Activated CD8-positive, alpha-beta T cell treated with anti-CD3 and anti-CD28 coated beads, Interleukin-2, amount 10 ng/mL, durations not matched to agents 7 days and 5 days (primary cell): ENCODE measurements at regions not wholly inside any gene's neighbourhood (a gene's known extent, or its start where the extent isn't known, plus 50 kb on each side); places are given as distances from the start of the nearest gene placed in this dataset.

Experiments used
- ATAC-seq: fragments of 150-1000 bp; cut with Tn5 transposase; one replicate; pipeline ENCODE4 v1.10.0; 2021; ENCODE audit warnings: moderate library complexity
- CTCF ChIA-PET: fragments of 350-600 bp; sonication (Branson Sonifier 250); formaldehyde crosslinking; loops from one replicate; lab custom pipeline; 2021; ENCODE audit warnings: antibody characterized with exemption; lab: Charles Lee
- POLR2A ChIA-PET: fragments of 350-600 bp; sonication (Branson Sonifier 250); formaldehyde crosslinking; loops from one replicate; lab custom pipeline; 2021; ENCODE audit warnings: antibody characterized with exemption; lab: Charles Lee
- DNase-seq: peaks from one replicate; pipeline ENCODE4 v3.0.0-alpha.2; 2020
- H3K27ac Mint-ChIP-seq: one replicate; pipeline ENCODE4 v1.8.0; 2021; ENCODE audit warnings: mild to moderate bottlenecking, mixed read lengths
- H3K27me3 Mint-ChIP-seq: one replicate; pipeline ENCODE4 v1.8.0; 2021; ENCODE audit warnings: low read depth, mixed read lengths
- H3K36me3 Mint-ChIP-seq: one replicate; pipeline ENCODE4 v1.8.0; 2021; ENCODE audit warnings: low read depth, mixed read lengths
- H3K4me1 Mint-ChIP-seq: one replicate; pipeline ENCODE4 v1.8.0; 2021; ENCODE audit warnings: low read depth, mixed read lengths
- H3K4me3 Mint-ChIP-seq: one replicate; pipeline ENCODE4 v1.8.0; 2021; ENCODE audit warnings: mild to moderate bottlenecking, mixed read lengths
- H3K9me3 Mint-ChIP-seq: one replicate; pipeline ENCODE4 v1.8.0; 2022; ENCODE audit warnings: mixed read lengths; ENCODE audit not compliant: insufficient read depth

GRCh38 chr10:3723766-3724165 lies 61.2 kb downstream of the KLF6 start:
- no peak overlapping the region for H3K4me3 Mint-ChIP-seq
- no peaks in the 10 kb centered on the region for H3K4me1 Mint-ChIP-seq
- no peaks in the 10 kb centered on the region for H3K9me3 Mint-ChIP-seq
- ChIA-PET CTCF (no interaction called here), POLR2A (no interaction called here)
- DNase-seq (no peak), ATAC-seq (no peak)
- no peaks in the 10 kb centered on the region for H3K36me3 Mint-ChIP-seq
- H3K27me3 Mint-ChIP-seq, result peaks cover 30% of the 10 kb centered on the region
- H3K27ac Mint-ChIP-seq, result no peak overlapping the region

DNA sequence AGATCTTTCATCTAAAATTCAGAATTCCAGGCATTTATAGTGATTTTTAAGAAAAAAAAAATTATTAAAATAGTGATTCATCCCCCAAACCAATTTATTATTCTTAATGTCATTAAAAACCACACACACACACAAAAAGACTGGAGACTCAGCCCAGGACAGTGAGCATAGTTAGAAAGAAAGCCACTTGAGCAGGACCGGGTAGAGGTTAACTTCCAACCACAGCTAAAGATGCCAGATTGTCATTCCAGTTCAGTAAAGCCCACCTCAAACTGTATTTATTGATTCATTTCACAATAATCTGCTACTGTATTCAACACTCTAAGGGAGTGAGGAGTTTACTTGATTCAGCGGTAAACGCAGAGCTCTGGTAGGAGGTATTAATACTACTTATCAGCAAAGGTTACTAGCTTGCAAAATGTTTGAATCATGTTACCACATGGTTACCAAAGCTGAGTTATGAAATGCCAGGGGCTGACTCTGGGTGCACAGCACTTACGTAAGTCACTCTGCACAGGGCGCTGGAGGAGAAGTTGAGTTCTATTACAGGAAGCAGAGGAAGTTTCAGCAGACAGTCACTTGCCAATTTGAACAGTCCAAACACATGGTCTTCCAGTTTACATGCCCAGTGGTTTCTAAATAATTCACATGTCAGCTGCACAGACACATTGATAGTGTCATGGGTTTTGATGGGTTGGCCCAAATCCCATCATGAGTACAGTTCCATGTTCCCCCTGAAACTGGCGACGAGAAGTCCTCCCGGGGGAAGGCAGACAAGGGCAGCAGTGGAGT lies 64.6 kb downstream of the KLF6 start:
- H3K27ac Mint-ChIP-seq, result no peak overlapping the region
- H3K36me3 Mint-ChIP-seq, result no peaks in the 10 kb centered on the region
- ChIA-PET POLR2A (no interaction called here), CTCF (no interaction called here)
- no peak overlapping the region for H3K4me3 Mint-ChIP-seq
- H3K27me3 Mint-ChIP-seq, result peaks cover 18% of the 10 kb centered on the region
- DNase-seq, result no peak
- H3K9me3 Mint-ChIP-seq, result no peaks in the 10 kb centered on the region
- no peak for ATAC-seq
- no peaks in the 10 kb centered on the region for H3K4me1 Mint-ChIP-seq

- H3K36me3 Mint-ChIP-seq, result no peaks in the 10 kb centered on the region
- no peak overlapping the region for H3K4me3 Mint-ChIP-seq
- peaks cover 14% of the 10 kb centered on the region for H3K27me3 Mint-ChIP-seq
- no peaks in the 10 kb centered on the region for H3K4me1 Mint-ChIP-seq
- no peaks in the 10 kb centered on the region for H3K9me3 Mint-ChIP-seq
- ChIA-PET POLR2A (no interaction called here), CTCF (no interaction called here)
- DNase-seq, result no peak
- no peak overlapping the region for H3K27ac Mint-ChIP-seq
- ATAC-seq, result no peak
Observed at GRCh38 chr10:3719024-3719843, 65.8 kb downstream of the KLF6 start.

DNA sequence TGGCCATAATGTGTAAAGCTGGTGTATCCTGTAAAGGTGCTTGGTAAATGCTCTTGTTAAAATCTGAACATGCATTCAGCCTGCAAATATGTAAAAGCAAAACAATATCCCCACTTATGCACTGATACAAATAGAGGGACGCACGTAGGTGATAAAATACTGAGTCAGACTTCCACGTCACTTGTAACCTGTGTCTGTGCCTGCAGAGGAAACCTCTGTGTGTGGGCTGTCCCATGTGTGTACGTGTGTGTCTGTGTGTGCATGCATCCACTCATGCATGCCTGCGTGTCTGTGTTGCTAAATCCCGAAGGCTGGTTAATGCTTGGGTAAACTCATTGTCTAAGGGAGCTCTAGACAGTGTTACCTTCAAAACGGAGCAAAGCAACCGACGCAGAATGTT lies 68.9 kb downstream of the KLF6 start:
- ChIA-PET POLR2A (no interaction called here), CTCF (no interaction called here)
- no peak overlapping the region for H3K27ac Mint-ChIP-seq
- peaks cover 2% of the 10 kb centered on the region for H3K36me3 Mint-ChIP-seq
- H3K4me3 Mint-ChIP-seq, result no peak overlapping the region
- ATAC-seq, result no peak
- H3K4me1 Mint-ChIP-seq, result no peaks in the 10 kb centered on the region
- H3K9me3 Mint-ChIP-seq, result no peaks in the 10 kb centered on the region
- no peaks in the 10 kb centered on the region for H3K27me3 Mint-ChIP-seq
- DNase-seq, result no peak

DNA sequence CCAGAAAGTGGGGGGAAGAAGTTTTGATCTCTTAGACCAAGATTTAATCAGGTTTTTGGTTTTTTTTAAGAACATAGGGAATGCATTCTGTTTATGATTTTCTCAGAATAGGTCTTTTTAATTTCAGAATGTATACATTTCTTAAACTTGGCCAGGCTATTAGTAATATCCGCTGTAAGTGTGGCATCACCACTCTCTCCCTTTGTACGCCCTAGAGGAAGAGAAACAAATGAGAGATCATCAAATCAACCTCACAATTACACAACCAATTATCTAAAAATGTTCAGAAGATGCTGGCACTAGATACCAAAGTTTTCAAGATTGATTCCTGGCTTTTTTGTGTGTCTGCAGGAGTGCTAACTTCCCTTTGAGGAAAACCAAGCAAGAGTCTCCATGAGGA lies 70.0 kb downstream of the KLF6 start:
- Mint-ChIP-seq H3K27me3 (peaks cover 3% of the 10 kb centered on the region), H3K36me3 (peaks cover 2% of the 10 kb centered on the region), H3K27ac (no peak overlapping the region), H3K4me1 (no peaks in the 10 kb centered on the region), H3K9me3 (no peaks in the 10 kb centered on the region), H3K4me3 (no peak overlapping the region)
- ATAC-seq, result no peak
- POLR2A ChIA-PET, result no interaction called here
- no peak for DNase-seq
- CTCF ChIA-PET, result no interaction called here

DNA sequence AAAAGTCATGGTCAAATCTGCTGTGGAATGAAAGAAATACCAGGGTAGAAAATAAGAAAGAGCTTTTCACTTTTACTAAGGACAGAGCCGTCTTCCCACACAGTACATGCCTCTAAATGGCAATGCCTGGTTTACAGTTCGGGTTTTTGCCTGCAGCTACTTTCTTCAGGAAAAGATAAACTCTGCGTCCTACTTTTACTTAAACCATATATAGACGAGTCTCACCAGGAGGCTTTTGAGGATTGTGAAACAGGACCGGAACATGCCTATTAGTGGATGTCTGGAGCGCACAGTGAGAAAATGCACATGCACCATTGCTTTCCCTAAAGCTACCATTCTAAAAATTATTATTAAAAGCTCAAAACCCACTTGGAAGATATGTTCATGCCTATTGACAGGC lies 70.5 kb downstream of the KLF6 start:
- Mint-ChIP-seq H3K4me3 (no peak overlapping the region), H3K27me3 (peaks cover 3% of the 10 kb centered on the region), H3K27ac (no peak overlapping the region), H3K9me3 (no peaks in the 10 kb centered on the region), H3K36me3 (peaks cover 2% of the 10 kb centered on the region), H3K4me1 (no peaks in the 10 kb centered on the region)
- ChIA-PET CTCF (no interaction called here), POLR2A (no interaction called here)
- DNase-seq (no peak), ATAC-seq (no peak)

DNA sequence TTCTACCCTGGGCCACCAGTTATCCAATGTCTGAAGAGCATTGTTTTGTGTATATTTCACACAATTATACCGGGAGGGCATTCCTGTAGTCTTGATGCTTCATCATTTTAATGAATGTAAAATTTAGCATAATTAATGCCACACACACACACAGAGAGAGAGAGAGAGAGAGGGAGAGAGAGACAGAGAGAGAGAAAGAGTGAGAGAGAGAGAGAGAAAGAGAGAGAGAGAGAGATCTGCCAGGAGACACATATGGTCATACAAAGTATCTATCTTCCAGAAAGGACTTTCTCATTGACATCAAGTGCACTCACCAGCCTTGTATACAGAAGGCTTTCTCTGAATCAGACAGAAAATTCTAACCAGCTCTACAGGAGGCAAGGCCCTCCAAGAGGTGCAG lies 72.3 kb downstream of the KLF6 start:
- DNase-seq, result no peak
- ChIA-PET POLR2A (no interaction called here), CTCF (no interaction called here)
- H3K27ac Mint-ChIP-seq, result no peak overlapping the region
- no peak for ATAC-seq
- H3K4me1 Mint-ChIP-seq, result no peaks in the 10 kb centered on the region
- H3K36me3 Mint-ChIP-seq, result peaks cover 2% of the 10 kb centered on the region
- no peaks in the 10 kb centered on the region for H3K9me3 Mint-ChIP-seq
- H3K4me3 Mint-ChIP-seq, result no peak overlapping the region
- H3K27me3 Mint-ChIP-seq, result peaks cover 3% of the 10 kb centered on the region

GRCh38 chr10:3711918-3712317 lies 73.1 kb downstream of the KLF6 start:
- H3K4me1 Mint-ChIP-seq, result no peaks in the 10 kb centered on the region
- POLR2A ChIA-PET, result interaction anchor here (0.6 kb wide), 1 partner anchor 65 kb away, joined by 4 read pairs; no protein-coding TSS in a partner anchor
- peaks cover 2% of the 10 kb centered on the region for H3K36me3 Mint-ChIP-seq
- no peaks in the 10 kb centered on the region for H3K9me3 Mint-ChIP-seq
- no peak overlapping the region for H3K4me3 Mint-ChIP-seq
- CTCF ChIA-PET, result no interaction called here
- DNase-seq, result no peak
- no peak for ATAC-seq
- H3K27me3 Mint-ChIP-seq, result peaks cover 3% of the 10 kb centered on the region
- no peak overlapping the region for H3K27ac Mint-ChIP-seq

DNA sequence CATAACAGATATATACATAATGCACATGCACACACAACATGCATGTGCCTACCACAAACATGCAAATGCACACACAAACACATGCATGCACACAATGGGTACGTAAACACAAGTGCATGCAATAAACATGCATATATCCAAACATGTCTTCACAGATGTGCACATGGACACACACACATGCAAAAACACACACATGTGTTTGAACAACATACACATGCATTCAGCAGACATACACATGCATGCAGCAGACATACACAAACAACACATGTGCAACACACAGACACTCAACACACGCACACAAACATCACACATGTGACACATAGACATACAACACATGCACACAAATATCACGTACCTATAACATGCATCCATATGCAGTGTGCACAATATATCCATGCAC lies 74.2 kb downstream of the KLF6 start:
- peaks cover 2% of the 10 kb centered on the region for H3K36me3 Mint-ChIP-seq
- CTCF ChIA-PET, result no interaction called here
- H3K27me3 Mint-ChIP-seq, result peaks cover 8% of the 10 kb centered on the region
- H3K27ac Mint-ChIP-seq, result no peak overlapping the region
- ATAC-seq, result no peak
- POLR2A ChIA-PET, result no interaction called here
- H3K9me3 Mint-ChIP-seq, result no peaks in the 10 kb centered on the region
- H3K4me1 Mint-ChIP-seq, result no peaks in the 10 kb centered on the region
- no peak overlapping the region for H3K4me3 Mint-ChIP-seq
- DNase-seq, result no peak

GRCh38 chr10:3709456-3710060 lies 75.5 kb downstream of the KLF6 start:
- H3K27me3 Mint-ChIP-seq, result peaks cover 8% of the 10 kb centered on the region
- no peaks in the 10 kb centered on the region for H3K9me3 Mint-ChIP-seq
- DNase-seq (no peak), ATAC-seq (no peak)
- no peak overlapping the region for H3K27ac Mint-ChIP-seq
- H3K36me3 Mint-ChIP-seq, result peaks cover 2% of the 10 kb centered on the region
- no peak overlapping the region for H3K4me3 Mint-ChIP-seq
- ChIA-PET CTCF (no interaction called here), POLR2A (no interaction called here)
- H3K4me1 Mint-ChIP-seq, result no peaks in the 10 kb centered on the region

DNA sequence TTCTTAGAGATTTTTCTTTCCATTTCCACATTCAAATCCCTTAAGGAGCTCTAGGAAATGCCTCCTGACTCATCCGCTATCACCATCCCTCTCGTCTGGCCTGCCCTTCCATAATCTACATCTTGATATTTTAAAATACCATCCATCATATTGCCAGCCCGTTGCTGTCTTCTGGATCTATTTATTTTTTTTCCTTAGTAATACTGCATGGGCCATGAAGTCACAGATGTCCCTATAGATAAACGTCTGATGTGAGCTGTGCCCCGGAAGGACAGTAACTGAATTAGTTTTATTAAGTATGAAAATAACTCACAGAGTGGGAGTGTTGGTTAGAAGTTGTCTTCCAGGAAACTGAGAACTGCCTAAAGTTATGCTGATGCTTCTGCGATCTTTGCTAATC lies 76.2 kb downstream of the KLF6 start:
- H3K4me3 Mint-ChIP-seq, result no peak overlapping the region
- H3K9me3 Mint-ChIP-seq, result no peaks in the 10 kb centered on the region
- H3K4me1 Mint-ChIP-seq, result no peaks in the 10 kb centered on the region
- no peak overlapping the region for H3K27ac Mint-ChIP-seq
- ATAC-seq, result no peak
- DNase-seq, result no peak
- CTCF ChIA-PET, result no interaction called here
- H3K36me3 Mint-ChIP-seq, result peaks cover 2% of the 10 kb centered on the region
- POLR2A ChIA-PET, result no interaction called here
- peaks cover 8% of the 10 kb centered on the region for H3K27me3 Mint-ChIP-seq
